NT2/D1 (cell line): ENCODE measurements at regions not wholly inside any gene's neighbourhood (a gene's known extent, or its start where the extent isn't known, plus 50 kb on each side); places are given as distances from the start of the nearest gene placed in this dataset.

Experiments
- DNase-seq: peaks from one replicate; pipeline ENCODE4 v3.0.0-alpha.2; 2011; ENCODE audit warnings: low read depth, low spot score
- H3K27me3 ChIP-seq: 2 replicates; pipeline ENCODE4 v1.6.0; 2011; ENCODE audit warnings: mild to moderate bottlenecking; ENCODE audit not compliant: insufficient read length, insufficient read depth
- H3K36me3 ChIP-seq: 2 replicates; pipeline ENCODE4 v1.6.1; 2011; ENCODE audit warnings: mild to moderate bottlenecking, low read length, mixed read lengths; ENCODE audit not compliant: insufficient read depth, insufficient read length
- H3K4me1 ChIP-seq: 2 replicates; pipeline ENCODE4 v1.5.1; 2011; ENCODE audit not compliant: insufficient read depth, insufficient read length
- H3K4me3 ChIP-seq: 2 replicates; pipeline ENCODE4 v1.5.1; 2011; ENCODE audit warnings: low read depth; ENCODE audit not compliant: insufficient read length
- H3K9ac ChIP-seq: 2 replicates; pipeline ENCODE4 v1.6.0; 2011; ENCODE audit warnings: low read depth; ENCODE audit not compliant: insufficient read length
- H3K9me3 ChIP-seq: 2 replicates; pipeline ENCODE4 v1.5.1; 2011; ENCODE audit warnings: mild to moderate bottlenecking, low read length; ENCODE audit not compliant: insufficient read depth
- SUZ12 ChIP-seq: IDR thresholded peaks from 2 replicates; pipeline ENCODE4 v1.6.1; 2011; ENCODE audit not compliant: insufficient read length, insufficient read depth; ENCODE audit errors: extremely low read depth
- YY1 ChIP-seq: IDR thresholded peaks from 2 replicates; pipeline ENCODE4 v1.6.1; 2011; ENCODE audit not compliant: insufficient read length, insufficient read depth
- ZNF274 ChIP-seq: IDR thresholded peaks from 2 replicates; pipeline ENCODE4 v1.6.1; 2011; ENCODE audit warnings: mild to moderate bottlenecking, low read depth, low read length

DNA sequence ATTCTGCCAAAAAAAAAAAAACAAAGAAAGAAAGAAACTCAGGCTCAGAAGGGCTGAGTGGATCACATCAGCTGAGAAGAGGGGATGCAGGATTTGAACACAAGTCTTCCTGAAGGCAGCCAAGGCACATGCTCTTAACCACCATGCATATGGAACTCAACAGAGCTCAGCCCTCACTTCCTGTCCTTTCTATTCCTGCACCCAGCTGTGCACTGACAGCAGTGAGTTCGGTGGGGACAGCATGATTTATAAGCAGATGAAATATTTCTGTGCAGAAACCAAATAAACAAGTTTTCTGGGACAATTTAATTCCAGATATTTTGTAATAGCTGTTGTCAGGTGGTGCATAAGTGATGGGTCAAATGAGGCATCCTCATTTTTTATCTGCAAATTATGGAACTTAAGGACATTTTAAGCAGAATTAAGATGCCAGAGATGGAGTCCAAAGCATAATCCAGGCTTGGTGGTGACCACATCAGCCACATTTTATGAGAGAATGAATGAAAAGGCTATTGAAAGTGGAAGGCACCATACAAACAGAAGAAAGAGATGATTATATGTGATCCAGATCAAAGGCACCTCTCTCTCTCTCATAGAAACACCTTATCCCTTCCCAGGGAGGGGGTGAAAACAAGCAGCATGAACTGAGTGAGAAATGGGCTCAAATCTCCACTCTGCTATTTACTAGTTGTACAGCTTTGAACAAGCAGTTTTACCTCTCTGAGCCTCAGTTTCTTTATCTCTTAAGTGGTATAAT, 303.6 kb upstream of the MSX2 start:
- Histone ChIP-seq H3K9me3 (no peaks in the 10 kb centered on the region), H3K9ac (no peak overlapping the region), H3K4me3 (no peak overlapping the region), H3K4me1 (no peaks in the 10 kb centered on the region), H3K27me3 (no peaks in the 10 kb centered on the region), H3K36me3 (no peaks in the 10 kb centered on the region)
- DNase-seq, result no peak
- TF ChIP-seq SUZ12 (no peak), YY1 (no peak), ZNF274 (no peak)

GRCh38 chr5:174421408-174421805, 303.0 kb upstream of the MSX2 start:
- Histone ChIP-seq H3K9me3 (no peaks in the 10 kb centered on the region), H3K9ac (no peak overlapping the region), H3K27me3 (no peaks in the 10 kb centered on the region), H3K4me3 (no peak overlapping the region), H3K4me1 (no peaks in the 10 kb centered on the region), H3K36me3 (no peaks in the 10 kb centered on the region)
- TF ChIP-seq YY1 (no peak), ZNF274 (no peak), SUZ12 (no peak)
- no peak for DNase-seq

DNA sequence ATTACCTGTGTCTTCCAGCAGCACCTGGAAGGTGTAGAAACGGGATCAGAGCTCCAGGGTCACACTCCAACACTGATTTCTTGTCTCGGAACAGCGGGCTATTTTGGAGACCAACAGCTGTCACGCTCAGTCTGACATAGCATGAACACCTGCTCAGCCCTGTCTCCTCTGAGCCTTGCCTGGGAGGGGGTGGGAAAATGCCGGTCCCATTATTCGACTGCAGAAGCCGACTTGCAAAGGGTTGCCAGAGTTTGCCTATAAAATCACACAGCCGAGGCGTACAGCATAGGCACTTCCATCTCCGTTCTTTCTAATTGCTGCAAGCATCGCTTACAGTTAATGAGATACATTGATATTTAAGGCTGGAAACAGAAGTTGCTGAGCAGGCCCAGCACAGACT, 300.8 kb upstream of the MSX2 start:
- H3K36me3 ChIP-seq, result no peaks in the 10 kb centered on the region
- H3K9ac ChIP-seq, result no peak overlapping the region
- no peaks in the 10 kb centered on the region for H3K9me3 ChIP-seq
- no peaks in the 10 kb centered on the region for H3K27me3 ChIP-seq
- H3K4me1 ChIP-seq, result no peaks in the 10 kb centered on the region
- no peak overlapping the region for H3K4me3 ChIP-seq
- DNase-seq, result no peak
- TF ChIP-seq ZNF274 (no peak), SUZ12 (no peak), YY1 (no peak)

GRCh38 chr5:174424219-174425053, 299.9 kb upstream of the MSX2 start:
- Histone ChIP-seq H3K4me3 (no peak overlapping the region), H3K9ac (no peak overlapping the region), H3K36me3 (no peaks in the 10 kb centered on the region), H3K27me3 (no peaks in the 10 kb centered on the region), H3K9me3 (no peaks in the 10 kb centered on the region), H3K4me1 (no peaks in the 10 kb centered on the region)
- TF ChIP-seq ZNF274 (no peak), YY1 (no peak), SUZ12 (no peak)
- DNase-seq, result no peak

GRCh38 chr5:174425271-174425963, 299.0 kb upstream of the MSX2 start:
- H3K9me3 ChIP-seq, result no peaks in the 10 kb centered on the region
- DNase-seq, result no peak
- no peak for TF ChIP-seq SUZ12
- TF ChIP-seq ZNF274, result no peak
- no peak for TF ChIP-seq YY1
- no peaks in the 10 kb centered on the region for H3K4me1 ChIP-seq
- no peaks in the 10 kb centered on the region for H3K27me3 ChIP-seq
- H3K4me3 ChIP-seq, result no peak overlapping the region
- no peaks in the 10 kb centered on the region for H3K36me3 ChIP-seq
- no peak overlapping the region for H3K9ac ChIP-seq

- Histone ChIP-seq H3K36me3 (no peaks in the 10 kb centered on the region), H3K4me1 (no peaks in the 10 kb centered on the region), H3K9ac (no peak overlapping the region), H3K4me3 (no peak overlapping the region), H3K9me3 (no peaks in the 10 kb centered on the region), H3K27me3 (no peaks in the 10 kb centered on the region)
- no peak for TF ChIP-seq SUZ12
- no peak for TF ChIP-seq YY1
- no peak for TF ChIP-seq ZNF274
- no peak for DNase-seq
Observed at GRCh38 chr5:174425964-174426290, 298.5 kb upstream of the MSX2 start.

GRCh38 chr5:174426388-174426787, 298.0 kb upstream of the MSX2 start:
- H3K27me3 ChIP-seq, result no peaks in the 10 kb centered on the region
- H3K36me3 ChIP-seq, result no peaks in the 10 kb centered on the region
- H3K9me3 ChIP-seq, result no peaks in the 10 kb centered on the region
- no peaks in the 10 kb centered on the region for H3K4me1 ChIP-seq
- H3K4me3 ChIP-seq, result no peak overlapping the region
- DNase-seq, result no peak
- no peak overlapping the region for H3K9ac ChIP-seq
- TF ChIP-seq SUZ12, result no peak
- TF ChIP-seq ZNF274, result no peak
- TF ChIP-seq YY1, result no peak
